ENCODE measurements at regions not wholly inside any gene's neighbourhood (a gene's known extent, or its start where the extent isn't known, plus 50 kb on each side); places are given as distances from the start of the nearest gene placed in this dataset.

DNA sequence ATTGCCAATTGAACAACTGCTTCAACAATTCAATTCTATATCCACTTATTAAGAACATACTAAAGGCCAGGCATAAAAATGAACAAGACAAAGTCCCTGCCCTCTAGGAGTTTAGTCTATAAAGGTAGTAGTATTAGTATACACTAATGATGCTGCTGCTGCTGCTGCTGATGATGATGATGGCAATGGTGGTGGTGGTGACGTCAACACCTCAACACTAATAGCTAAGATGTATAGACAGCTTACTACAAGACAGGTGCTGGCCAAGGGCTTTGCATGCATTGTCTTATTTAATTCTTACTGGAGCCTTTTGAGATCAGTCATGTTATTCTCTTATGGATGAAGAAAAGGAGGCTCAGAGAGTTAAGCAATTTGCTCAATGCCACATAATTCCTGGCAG is 164.4 kb upstream of the ASIC2 start:
- TF ChIP-seq FOXM1 (IDR thresholded peaks at IDR 0.05; ENCODE audit: borderline replicate concordance, low read depth), result no peak
- TF ChIP-seq TCF12 (IDR thresholded peaks at IDR 0.05; ENCODE audit: low read depth), result no peak
- no peak for TF ChIP-seq TAF1 (IDR thresholded peaks at IDR 0.05; ENCODE audit: low read depth)
- TF ChIP-seq, protein P1, sequence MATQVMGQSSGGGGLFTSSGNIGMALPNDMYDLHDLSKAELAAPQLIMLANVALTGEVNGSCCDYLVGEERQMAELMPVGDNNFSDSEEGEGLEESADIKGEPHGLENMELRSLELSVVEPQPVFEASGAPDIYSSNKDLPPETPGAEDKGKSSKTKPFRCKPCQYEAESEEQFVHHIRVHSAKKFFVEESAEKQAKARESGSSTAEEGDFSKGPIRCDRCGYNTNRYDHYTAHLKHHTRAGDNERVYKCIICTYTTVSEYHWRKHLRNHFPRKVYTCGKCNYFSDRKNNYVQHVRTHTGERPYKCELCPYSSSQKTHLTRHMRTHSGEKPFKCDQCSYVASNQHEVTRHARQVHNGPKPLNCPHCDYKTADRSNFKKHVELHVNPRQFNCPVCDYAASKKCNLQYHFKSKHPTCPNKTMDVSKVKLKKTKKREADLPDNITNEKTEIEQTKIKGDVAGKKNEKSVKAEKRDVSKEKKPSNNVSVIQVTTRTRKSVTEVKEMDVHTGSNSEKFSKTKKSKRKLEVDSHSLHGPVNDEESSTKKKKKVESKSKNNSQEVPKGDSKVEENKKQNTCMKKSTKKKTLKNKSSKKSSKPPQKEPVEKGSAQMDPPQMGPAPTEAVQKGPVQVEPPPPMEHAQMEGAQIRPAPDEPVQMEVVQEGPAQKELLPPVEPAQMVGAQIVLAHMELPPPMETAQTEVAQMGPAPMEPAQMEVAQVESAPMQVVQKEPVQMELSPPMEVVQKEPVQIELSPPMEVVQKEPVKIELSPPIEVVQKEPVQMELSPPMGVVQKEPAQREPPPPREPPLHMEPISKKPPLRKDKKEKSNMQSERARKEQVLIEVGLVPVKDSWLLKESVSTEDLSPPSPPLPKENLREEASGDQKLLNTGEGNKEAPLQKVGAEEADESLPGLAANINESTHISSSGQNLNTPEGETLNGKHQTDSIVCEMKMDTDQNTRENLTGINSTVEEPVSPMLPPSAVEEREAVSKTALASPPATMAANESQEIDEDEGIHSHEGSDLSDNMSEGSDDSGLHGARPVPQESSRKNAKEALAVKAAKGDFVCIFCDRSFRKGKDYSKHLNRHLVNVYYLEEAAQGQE (IDR thresholded peaks at IDR 0.05; ENCODE audit: low read depth), result no peak
- TF ChIP-seq EP300 (IDR thresholded peaks at IDR 0.05; ENCODE audit: borderline replicate concordance), result no peak
- no peak for TF ChIP-seq YY1 (IDR thresholded peaks at IDR 0.05; ENCODE audit: low read depth)
- TF ChIP-seq RAD21 (IDR thresholded peaks at IDR 0.05; ENCODE audit: low read depth), result no peak
- TF ChIP-seq ZBTB7A (IDR thresholded peaks at IDR 0.05; ENCODE audit: low read depth), result no peak
- no peak for TF ChIP-seq CEBPB (IDR thresholded peaks at IDR 0.05)
- no peak for TF ChIP-seq TEAD4 (IDR thresholded peaks at IDR 0.05)
- no peak for TF ChIP-seq NFIC (IDR thresholded peaks at IDR 0.05)
- TF ChIP-seq CREB1 (IDR thresholded peaks at IDR 0.05; ENCODE audit: low read depth), result no peak

DNA sequence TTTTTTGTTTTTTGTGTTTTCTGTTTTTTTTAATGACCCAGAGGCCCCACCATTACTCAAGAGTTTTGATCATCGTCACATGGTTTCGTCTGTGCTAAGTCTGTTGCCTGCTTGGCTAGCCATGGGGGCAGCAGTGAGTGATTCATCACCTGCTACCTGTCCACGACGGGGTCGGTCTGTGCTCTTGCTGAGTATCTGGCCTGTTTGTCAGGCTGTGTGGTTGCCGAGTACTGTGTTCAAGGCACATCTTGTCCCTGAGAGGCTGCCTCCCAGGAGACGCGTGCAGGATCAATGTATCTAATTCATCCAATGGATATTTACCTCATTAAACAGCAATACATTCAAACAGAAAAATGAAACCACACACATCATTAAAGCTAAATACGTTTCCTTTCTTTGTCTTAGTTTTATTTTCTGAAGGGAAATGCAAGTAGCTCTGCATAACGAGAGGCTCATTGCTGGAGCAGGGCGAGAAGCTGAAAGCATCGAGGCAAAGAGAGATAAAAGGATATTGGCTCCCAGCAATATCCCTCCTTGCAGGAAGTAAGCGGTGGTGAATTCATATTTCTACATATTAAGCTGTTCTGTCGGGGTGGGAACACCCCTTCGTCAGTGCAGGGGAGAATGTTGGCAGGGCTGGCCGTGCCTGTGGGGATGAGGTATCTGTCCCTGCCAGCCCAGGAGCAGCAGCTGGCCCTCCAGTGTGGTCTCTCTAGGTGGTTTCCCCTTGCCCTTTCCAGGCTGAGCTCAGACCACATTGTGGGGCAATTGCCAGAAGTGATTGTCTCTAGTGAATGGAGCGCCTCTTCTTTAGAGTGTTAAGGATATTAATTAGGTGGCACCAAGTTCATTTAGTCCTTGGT is 166.2 kb upstream of the ASIC2 start:
- TF ChIP-seq USF1 (IDR thresholded peaks at IDR 0.05) (no peak), RAD21 (IDR thresholded peaks at IDR 0.05; ENCODE audit: low read depth) (no peak), EGR1 (IDR thresholded peaks at IDR 0.05) (no peak), TAF1 (IDR thresholded peaks at IDR 0.05; ENCODE audit: low read depth) (no peak), ZBTB7A (IDR thresholded peaks at IDR 0.05; ENCODE audit: low read depth) (no peak), CREB1 (IDR thresholded peaks at IDR 0.05; ENCODE audit: low read depth) (no peak)

- TF ChIP-seq USF1 (IDR thresholded peaks at IDR 0.05) (no peak), EGR1 (IDR thresholded peaks at IDR 0.05) (no peak), TEAD4 (IDR thresholded peaks at IDR 0.05) (no peak), YY1 (IDR thresholded peaks at IDR 0.05; ENCODE audit: low read depth) (no peak), TAF1 (IDR thresholded peaks at IDR 0.05; ENCODE audit: low read depth) (no peak), TCF12 (IDR thresholded peaks at IDR 0.05; ENCODE audit: low read depth) (no peak), FOXM1 (IDR thresholded peaks at IDR 0.05; ENCODE audit: borderline replicate concordance, low read depth) (no peak), NFIC (IDR thresholded peaks at IDR 0.05) (no peak), ZBTB7A (IDR thresholded peaks at IDR 0.05; ENCODE audit: low read depth) (no peak)
- TF ChIP-seq, protein P1 (IDR thresholded peaks at IDR 0.05; ENCODE audit: low read depth), result no peak
Measured at GRCh38 chr17:33460781-33461450, 167.8 kb upstream of the ASIC2 start.

GRCh38 chr17:33463887-33464286 is 170.8 kb upstream of the ASIC2 start:
- TF ChIP-seq TAF1 (IDR thresholded peaks at IDR 0.05; ENCODE audit: low read depth) (no peak), YY1 (IDR thresholded peaks at IDR 0.05; ENCODE audit: low read depth) (no peak), RAD21 (IDR thresholded peaks at IDR 0.05; ENCODE audit: low read depth) (no peak), FOXM1 (IDR thresholded peaks at IDR 0.05; ENCODE audit: borderline replicate concordance, low read depth) (no peak), NFIC (IDR thresholded peaks at IDR 0.05) (no peak), EP300 (IDR thresholded peaks at IDR 0.05; ENCODE audit: borderline replicate concordance) (no peak), CEBPB (IDR thresholded peaks at IDR 0.05) (no peak), ZBTB7A (IDR thresholded peaks at IDR 0.05; ENCODE audit: low read depth) (no peak), EGR1 (IDR thresholded peaks at IDR 0.05) (no peak), CREB1 (IDR thresholded peaks at IDR 0.05; ENCODE audit: low read depth) (no peak), TCF12 (IDR thresholded peaks at IDR 0.05; ENCODE audit: low read depth) (no peak), TEAD4 (IDR thresholded peaks at IDR 0.05) (no peak), USF1 (IDR thresholded peaks at IDR 0.05) (no peak)
- TF ChIP-seq, protein P2, sequence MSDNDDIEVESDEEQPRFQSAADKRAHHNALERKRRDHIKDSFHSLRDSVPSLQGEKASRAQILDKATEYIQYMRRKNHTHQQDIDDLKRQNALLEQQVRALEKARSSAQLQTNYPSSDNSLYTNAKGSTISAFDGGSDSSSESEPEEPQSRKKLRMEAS (IDR thresholded peaks at IDR 0.05), result no peak
- TF ChIP-seq, protein P1 (IDR thresholded peaks at IDR 0.05; ENCODE audit: low read depth), result no peak

All from Ishikawa (cell line).